Glomerular visceral epithelial cell (primary cell): ENCODE measurements at regions not wholly inside any gene's neighbourhood (a gene's known extent, or its start where the extent isn't known, plus 50 kb on each side); places are given as distances from the start of the nearest gene placed in this dataset.
"Not testable (repeated sequence)": the region's sequence is repeated elsewhere in the genome, so short reads cannot be mapped to it uniquely, and the experiment has no call there.

Source experiments
- DNase-seq: peaks from one replicate; pipeline ENCODE4 v3.0.0-alpha.2; 2016; ENCODE audit errors: extremely low spot score

- no peak for DNase-seq
Measured at GRCh38 chr6:15079288-15079817, 166.5 kb upstream of the JARID2 start.

- DNase-seq = no peak
Measured at GRCh38 chr6:15080895-15081294, 165.0 kb upstream of the JARID2 start.

- DNase-seq = no peak
Measured at GRCh38 chr6:15081447-15081846, 164.4 kb upstream of the JARID2 start.

DNA sequence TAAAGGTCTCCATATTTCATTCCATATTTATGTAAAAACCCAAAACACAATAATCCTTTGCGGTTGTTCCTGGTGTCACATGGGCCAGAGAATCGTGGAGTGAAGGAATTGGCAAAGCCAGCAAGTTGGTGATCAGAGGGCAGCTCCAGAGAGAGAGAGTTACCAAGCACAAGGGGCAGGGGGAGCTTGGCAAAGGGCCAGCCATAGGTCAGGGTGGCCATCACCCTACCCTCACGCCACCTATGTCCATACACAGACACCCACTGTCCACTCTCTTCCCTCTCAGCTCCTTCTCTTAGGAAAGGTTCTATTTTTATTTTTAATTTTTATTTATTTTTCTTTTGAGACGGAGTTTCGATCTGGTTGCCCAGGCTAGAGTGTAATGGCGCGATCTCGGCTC lies 163.2 kb upstream of the JARID2 start:
- no peak for DNase-seq

GRCh38 chr6:15086348-15087158 lies 159.3 kb upstream of the JARID2 start:
- DNase-seq = no peak

- no peak for DNase-seq
Measured at GRCh38 chr6:15087186-15087589, 158.7 kb upstream of the JARID2 start.

DNA sequence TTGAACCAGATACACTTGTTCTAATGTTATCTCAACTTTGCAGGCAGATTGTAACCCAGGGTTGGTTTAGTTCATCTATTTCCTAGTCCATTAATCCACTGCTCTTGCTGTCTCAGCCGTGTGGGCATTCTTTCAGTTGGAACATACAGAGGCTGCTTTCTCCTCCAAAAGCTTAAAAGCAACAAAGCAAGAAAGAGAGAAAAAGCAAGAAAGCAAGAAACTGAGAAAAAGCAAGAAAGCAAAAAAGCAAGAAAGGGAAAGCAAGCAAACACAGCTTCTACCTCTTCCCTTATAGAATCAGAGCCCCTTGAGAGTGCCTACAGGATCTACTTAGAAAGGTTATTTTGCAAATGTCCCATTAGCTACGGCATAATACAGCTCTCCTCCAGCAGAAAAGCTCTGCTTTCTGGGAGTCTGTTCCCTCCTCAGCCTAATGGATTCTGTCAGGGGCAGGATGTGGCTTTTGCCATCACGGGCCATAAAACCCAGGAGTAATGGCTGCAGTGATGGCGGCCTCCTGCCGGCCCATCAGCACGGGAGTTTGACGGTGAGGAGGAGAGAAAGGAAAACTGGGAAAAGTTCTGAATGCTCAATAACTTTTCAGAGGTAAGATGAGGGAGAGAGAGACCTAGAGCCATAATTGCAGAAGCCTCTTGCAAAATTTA lies 156.8 kb upstream of the JARID2 start:
- DNase-seq = no peak

GRCh38 chr6:15089569-15090144 lies 156.2 kb upstream of the JARID2 start:
- no peak for DNase-seq

DNA sequence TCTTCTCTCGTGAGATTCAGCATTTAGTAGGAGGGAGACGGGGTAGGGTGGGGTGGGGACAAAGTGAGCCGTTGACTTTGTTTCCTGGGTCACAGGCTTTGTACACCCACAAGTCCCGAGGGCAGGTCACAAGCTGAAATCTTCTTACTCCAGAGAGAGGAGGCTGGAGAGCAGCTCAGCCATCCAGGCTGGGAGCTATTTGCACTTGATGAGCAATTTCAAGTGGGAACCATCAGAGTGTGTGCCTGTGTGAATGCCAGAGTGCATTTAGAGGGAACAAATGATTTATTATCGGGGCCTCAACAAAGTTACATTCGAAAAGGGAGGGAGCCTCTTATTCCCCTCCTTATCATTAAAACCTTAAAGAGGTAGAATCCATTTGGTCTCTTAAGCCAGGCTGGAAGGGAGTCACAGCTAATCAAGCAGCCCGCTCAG lies 155.7 kb upstream of the JARID2 start:
- no peak for DNase-seq

DNA sequence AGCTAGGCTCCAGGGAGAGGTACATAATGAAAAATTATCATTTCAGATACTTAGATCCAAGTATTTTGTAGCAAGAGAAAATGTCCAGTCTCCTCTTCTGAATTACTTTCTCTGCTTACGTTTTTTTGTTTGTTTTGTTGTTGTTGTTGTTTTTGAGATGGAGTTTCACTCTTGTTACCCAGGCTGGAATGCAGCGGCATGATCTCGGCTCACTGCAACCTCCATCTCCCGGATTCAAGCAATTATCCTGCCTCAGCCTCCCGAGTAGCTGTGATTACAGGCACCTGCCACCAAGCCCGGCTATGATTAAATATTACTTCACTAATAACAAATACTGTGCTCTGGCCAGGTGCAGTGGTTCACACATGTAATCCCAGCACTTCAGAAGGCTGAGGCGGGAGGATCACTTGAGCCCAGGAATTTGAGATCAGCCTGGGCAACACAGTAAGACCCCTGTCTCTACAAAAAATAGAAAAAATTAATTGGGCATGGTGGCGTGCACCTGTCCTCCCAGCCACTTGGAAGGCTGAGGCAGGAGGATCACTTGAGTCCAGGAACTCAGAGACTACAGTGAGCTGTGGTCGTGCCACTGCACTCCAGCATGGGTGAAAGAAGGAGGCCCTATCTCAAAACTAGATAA lies 155.0 kb upstream of the JARID2 start:
- no peak for DNase-seq

DNA sequence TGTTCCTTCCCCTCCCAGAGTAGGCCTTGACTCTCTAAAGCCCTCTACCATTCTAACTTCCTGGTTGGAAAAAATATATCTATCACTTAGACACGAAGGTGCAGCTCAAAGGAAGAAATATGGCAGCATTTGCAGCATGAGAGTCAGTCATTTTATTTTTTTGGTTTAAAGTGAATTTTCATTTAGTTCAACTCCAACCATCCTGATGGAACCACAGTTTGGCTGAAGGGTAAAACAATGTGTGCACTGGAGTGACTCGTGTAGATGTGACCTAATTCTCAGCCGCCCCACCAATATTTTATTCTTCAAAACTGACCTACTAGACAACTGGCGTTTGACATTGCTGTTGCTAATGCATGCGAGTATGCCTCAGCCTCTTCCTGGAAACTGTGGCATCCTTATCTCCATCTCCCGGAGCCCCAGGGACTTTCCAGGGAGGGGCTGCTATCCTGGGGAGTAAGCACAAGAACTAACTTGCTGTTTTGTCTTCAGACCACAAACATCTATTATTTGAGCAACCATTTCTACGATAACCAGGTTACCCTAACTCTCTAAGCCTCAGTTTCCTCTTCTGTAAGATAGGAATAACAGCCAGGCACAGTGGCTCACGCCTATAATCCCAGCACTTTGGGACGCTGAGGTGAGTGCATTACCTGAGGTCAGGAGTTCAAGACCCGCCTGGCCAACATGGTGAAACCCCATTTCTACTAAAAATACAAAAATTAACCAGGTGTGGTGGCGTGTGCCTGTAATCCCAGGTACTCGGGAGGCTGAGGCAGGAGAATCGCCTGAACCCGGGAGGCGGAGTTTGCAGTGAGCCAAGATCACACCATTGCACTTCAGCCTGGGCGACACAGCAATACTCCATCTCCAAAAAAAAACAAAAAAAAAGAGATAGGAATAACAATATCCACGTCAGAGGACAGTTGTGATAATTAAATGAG lies 148.7 kb upstream of the JARID2 start:
- DNase-seq = no peak

DNA sequence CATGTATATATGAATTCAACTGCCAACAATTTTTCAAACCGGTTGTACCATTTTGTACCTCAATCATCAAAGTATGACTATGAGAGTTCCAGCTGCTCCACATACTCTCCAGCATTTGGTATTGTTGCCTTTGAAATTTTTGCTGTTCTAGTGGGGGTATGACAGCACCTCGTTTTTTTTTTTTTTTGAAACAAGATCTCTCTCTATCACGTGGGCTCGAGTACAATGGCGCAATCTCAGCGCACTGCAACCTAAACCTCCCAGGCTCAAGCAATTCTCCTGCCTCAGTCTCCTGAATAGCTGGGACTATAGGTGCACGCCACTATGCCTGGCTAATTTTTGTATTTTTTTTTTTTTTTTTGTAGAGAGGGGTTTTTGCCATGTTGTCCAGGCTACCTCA lies 144.7 kb upstream of the JARID2 start:
- DNase-seq = no peak

- no peak for DNase-seq
Measured at GRCh38 chr6:15102241-15102640, 143.6 kb upstream of the JARID2 start.

DNA sequence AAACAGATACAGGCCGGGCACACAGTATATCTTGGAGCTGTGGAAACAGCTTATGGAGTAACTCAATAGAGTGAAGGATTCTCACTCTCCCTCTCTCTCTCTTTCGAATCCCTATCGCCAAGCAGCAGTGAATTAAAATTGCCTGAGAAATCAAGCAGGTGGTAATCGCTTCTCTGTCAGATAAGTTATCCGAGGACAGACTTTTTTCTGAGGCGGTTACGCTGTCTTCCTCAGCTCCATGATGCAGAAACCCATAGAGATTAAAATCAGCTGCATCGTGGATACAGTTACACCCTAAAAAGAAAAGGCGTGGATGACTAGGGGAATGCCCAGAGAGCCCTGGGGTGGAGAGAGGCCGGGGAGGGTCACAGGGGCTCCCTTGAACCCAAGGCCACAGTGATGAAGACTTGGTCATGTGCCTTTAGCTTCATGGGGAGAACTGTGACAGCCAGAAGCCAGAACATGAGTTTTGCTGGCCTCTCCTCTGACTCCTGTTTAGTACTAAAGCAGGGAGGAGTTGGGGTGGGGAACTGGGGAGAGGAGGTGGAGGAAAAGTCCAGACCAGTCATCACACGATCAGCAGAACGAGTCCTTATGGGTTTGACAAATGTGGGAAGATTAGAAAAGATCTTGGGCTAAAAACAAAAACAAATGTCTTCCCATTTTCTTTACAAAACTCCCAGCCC lies 138.8 kb upstream of the JARID2 start:
- no peak for DNase-seq

DNA sequence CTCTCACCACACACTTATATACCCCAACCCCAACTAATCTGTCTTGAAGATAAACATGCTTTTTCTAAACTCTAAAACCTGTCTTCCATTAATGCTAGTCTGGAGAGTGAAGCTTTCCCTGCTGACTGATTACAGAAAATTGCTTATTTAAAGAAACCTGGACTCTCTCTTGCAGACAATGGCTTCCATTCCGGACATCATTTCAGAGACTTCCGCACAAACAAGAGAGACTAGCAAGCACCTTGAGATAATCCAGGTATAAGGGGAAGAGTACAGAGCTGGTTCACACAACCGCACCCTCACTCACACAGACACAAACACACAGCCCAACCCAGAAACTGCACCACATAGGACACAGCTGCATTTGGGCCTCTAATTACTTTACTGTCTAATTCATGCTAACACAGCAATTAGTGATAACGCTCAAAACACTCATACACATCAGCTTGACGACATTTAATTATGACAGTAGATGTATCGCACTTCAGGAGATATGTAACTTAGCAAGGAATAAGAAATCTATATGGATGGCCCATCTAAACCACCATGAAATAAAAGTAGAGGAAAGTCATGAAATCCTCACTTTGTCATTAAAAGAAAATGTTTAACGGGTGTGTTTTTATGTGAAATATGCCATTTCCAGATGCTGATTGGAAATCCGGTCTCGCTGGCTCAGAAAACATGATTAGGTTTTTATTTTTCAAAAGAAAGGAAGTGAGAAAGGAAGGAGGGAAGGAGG lies 138.1 kb upstream of the JARID2 start:
- no peak for DNase-seq

DNA sequence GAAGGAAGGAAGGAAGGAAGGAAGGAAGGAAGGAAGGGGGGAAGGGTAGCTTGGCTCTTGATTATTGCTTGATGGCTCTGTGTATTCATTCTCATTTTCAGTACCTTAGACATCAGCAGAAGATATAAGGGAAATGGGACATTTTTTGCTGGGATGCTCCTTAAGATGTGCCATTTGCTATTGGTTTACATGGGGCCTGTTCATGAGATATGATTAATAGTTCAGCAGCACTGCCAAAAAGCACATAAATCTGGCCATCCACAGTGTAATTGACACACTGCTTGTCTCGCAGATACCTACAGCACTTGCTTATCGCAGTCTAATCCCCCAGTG lies 137.5 kb upstream of the JARID2 start:
- no peak for DNase-seq

DNA sequence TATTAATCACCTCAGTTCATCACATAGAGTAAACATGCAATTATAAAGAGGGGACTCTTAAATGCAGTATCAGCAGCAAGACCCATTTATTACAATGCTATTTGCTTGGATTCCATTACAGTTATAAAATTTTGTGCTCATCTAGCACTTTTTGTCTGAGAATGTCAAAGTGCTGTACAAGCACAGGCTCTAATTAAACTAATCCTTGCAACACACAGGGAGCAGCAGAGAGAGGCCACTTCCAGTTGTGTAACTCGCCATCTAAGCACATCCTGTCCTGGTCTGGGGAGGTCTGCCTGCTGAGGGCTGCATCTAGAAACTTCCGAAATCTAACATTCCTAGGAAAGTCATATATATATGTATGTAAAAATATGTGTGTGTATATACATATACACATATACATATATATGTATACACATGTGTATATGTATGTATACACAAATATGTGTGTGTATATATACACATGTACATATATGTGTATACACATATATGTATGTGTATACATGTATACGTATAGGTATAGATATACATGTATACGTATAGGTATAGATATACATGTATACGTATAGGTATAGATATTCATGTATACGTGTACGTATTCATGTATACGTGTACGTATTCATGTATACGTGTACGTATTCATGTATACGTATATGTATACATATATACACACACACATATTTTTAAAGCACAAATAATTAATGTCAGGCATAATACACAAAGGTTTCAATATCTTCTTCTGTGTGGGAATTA lies 136.4 kb upstream of the JARID2 start:
- no peak for DNase-seq

DNA sequence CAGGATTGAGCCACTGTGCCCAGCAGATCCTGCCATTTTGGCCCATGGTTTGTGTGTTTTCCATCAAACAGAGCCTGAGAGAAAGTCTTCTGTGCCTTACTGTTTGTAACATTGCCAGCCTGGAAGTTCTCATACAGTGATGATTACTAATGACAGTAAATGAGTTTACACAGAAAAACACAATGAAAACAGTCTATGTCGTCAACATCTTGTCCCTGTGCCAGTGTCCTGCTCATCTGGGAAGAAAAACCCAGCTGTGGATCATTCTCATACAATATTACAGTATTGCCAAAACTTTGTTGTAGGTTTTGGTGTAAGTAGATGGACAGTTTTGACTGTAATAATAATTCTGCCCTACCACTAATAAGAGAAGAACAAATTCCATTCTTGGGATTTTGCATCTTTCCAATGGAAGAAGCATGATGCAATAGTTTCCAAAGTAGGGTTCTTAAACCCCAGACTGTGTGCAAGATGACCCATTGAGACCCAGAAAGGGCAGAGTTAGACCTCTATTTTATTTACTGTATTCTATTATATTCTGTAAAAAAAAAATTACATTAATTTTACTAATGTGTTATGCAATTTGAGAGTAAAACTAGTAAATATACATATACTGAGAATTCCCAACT lies 135.0 kb upstream of the JARID2 start:
- no peak for DNase-seq

DNA sequence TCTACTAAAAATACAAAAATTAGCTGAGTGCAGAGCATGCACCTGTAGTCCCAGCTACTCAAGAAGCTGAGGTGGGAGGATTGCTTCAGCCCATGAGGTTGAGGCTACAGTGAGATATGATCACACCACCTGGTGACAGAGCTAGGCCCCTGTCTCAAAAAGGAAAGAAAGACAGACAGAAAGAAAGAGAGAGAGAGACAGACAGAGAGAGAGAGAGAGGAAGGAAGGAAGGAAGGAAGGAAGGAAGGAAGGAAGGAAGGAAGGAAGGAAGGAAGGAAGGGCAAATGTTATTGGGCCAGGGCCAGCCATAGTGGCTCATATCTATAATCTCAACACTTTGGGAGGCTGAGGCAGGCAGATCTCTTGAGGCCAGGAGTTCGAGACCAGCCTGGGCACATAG lies 134.3 kb upstream of the JARID2 start:
- not testable (repeated sequence) for DNase-seq
